NCI-H2196 (cell line): ENCODE measurements at regions not wholly inside any gene's neighbourhood (a gene's known extent, or its start where the extent isn't known, plus 50 kb on each side); places are given as distances from the start of the nearest gene placed in this dataset.

Source experiments
- DNase-seq: peaks from one replicate; lab custom pipeline; 2025; ENCODE audit not compliant: unreplicated experiment; lab: John Stamatoyannopoulos, UW

- DNase-seq, result no peak
Measured at GRCh38 chr22:26732284-26732683, 74.9 kb downstream of the MIAT start.

- no peak for DNase-seq
Measured at GRCh38 chr22:26734339-26735018, 77.1 kb downstream of the MIAT start.

- no peak for DNase-seq
Measured at GRCh38 chr22:26735019-26735409, 77.6 kb downstream of the MIAT start.

GRCh38 chr22:26737262-26737661 lies 79.9 kb downstream of the MIAT start:
- DNase-seq, result no peak

- no peak for DNase-seq
Measured at GRCh38 chr22:26740253-26740652, 82.9 kb downstream of the MIAT start.

GRCh38 chr22:26743149-26743548 lies 85.8 kb downstream of the MIAT start:
- DNase-seq, result no peak

GRCh38 chr22:26744892-26745808 lies 87.8 kb downstream of the MIAT start:
- DNase-seq, result no peak

- no peak for DNase-seq
Measured at GRCh38 chr22:26746311-26746710, 88.9 kb downstream of the MIAT start.

- no peak for DNase-seq
Measured at GRCh38 chr22:26748845-26749244, 91.5 kb downstream of the MIAT start.

GRCh38 chr22:26751217-26751616 lies 93.8 kb downstream of the MIAT start:
- DNase-seq, result no peak

- no peak for DNase-seq
Measured at GRCh38 chr22:26753125-26753862, 95.9 kb downstream of the MIAT start.

GRCh38 chr22:26756675-26757293 lies 99.4 kb downstream of the MIAT start:
- DNase-seq, result peak; percentile 41

- no peak for DNase-seq
Measured at GRCh38 chr22:26757496-26757895, 100.1 kb downstream of the MIAT start.

- DNase-seq, result no peak
Measured at GRCh38 chr22:26762503-26763472, 105.4 kb downstream of the MIAT start.

GRCh38 chr22:26763633-26764361 lies 106.4 kb downstream of the MIAT start:
- DNase-seq, result peak; percentile 9

- no peak for DNase-seq
Measured at GRCh38 chr22:26766510-26767350, 109.3 kb downstream of the MIAT start.

GRCh38 chr22:26767351-26768155 lies 110.2 kb downstream of the MIAT start:
- DNase-seq, result no peak

- DNase-seq, result no peak
Measured at GRCh38 chr22:26768156-26768515, 110.7 kb downstream of the MIAT start.
